GM12873 (cell line): ENCODE measurements at regions not wholly inside any gene's neighbourhood (a gene's known extent, or its start where the extent isn't known, plus 50 kb on each side); places are given as distances from the start of the nearest gene placed in this dataset.

Experiments used
- CTCF ChIP-seq: IDR thresholded peaks from 2 replicates; pipeline ENCODE4 v1.5.1; 2012; ENCODE audit warnings: low read depth, mild to moderate bottlenecking, moderate library complexity, low read length, control low read depth; ENCODE audit not compliant: insufficient read depth; ENCODE audit errors: missing control alignments

DNA sequence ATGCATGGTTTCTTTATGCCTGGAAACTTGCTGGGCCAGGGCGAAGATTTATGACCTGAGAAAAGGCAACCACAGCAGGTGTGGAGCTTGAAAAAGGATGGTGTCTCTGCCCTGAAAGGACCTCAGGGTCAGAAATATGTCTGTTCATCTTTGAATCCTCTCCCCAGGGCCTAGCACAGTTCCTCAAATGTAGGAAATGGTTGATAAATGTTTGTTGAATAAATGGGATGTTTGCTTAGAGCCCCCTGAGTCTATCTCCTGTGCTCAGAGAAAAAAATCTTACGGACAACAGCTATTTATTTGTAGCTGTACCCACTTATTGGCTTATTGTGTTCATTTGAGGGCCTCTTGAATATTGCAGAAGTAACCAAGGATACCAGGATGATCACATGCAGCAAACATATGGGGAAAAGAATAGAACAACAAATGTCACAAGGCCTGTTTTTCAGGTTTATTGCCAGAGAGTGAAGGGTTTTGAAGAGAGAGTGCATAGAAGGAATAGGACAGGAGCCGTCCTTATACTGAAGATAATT, 114.5 kb downstream of the KLF5 start:
- no peak for TF ChIP-seq CTCF

GRCh38 chr13:73171926-73172325, 113.1 kb downstream of the KLF5 start:
- no peak for TF ChIP-seq CTCF

GRCh38 chr13:73171271-73171682, 112.5 kb downstream of the KLF5 start:
- TF ChIP-seq CTCF: no peak

DNA sequence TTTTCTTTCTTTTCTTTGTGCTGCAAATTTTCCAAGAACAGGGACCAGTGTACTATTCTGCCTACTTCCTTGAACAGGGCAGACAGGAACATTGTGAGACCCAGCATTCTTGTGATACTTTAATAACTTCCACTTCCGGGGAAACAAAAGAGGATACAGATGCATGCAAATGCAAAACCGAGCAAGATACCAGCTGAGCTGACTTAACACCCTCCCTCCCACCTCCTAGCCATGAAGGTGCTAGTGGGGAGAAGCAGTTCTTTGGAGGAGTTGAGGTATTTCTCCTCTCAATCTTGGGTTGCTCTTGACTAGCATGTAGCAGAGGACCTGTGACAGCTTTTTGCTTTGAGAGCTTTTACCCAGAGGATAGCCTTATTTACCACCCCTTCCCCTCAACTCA, 111.2 kb downstream of the KLF5 start:
- TF ChIP-seq CTCF: no peak

DNA sequence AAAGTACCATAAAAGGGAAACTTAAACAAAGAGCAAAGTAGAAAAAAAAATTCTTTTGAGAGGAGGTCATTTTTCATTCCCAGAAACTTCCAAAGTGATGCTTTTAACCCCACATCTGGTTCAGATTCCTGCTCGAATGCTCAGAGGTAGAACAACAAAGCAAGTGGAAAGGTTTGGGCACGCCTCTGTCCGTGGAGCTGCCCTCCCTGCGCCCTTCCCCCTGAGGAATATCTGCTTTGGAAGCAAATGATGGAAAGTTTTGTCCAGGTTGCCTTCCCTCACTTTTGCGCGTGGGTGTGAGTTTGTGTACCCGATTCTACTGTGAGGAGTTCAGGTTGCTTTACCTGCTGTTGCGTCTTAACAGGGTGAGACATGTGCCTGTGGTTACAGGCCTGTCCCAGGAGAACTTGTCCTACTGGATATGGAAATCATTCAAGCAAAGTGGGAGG, 110.2 kb downstream of the KLF5 start:
- TF ChIP-seq CTCF: no peak

- TF ChIP-seq CTCF: no peak
Measured at GRCh38 chr13:73168226-73168952, 109.6 kb downstream of the KLF5 start.

- TF ChIP-seq CTCF: no peak
Measured at GRCh38 chr13:73167028-73167820, 108.4 kb downstream of the KLF5 start.
